ENCODE measurements at regions not wholly inside any gene's neighbourhood (a gene's known extent, or its start where the extent isn't known, plus 50 kb on each side); places are given as distances from the start of the nearest gene placed in this dataset.

DNA sequence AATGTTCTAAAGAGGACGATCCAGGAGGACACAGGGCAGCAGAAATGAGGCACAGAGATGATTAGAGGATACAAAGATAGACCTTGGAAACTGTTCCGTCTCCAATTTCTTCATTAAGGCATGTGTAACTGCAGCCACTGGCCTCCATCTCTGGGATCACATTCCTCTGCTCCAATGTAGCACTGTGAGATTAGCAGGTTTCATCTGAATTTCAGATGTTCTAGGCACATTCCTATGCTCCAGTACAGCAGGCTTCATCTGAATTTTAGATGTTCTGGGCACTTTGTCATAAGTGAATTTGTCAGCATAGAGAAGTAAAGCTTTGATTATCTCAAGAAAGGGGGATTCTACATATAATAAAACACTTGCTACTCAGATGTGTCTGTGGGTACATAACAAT lies 671.4 kb downstream of the MTRR start:
- Histone ChIP-seq H3K56ac (replicated peaks; ENCODE audit: insufficient read length, low read depth, low read length) (no peak overlapping the region), H3K23me2 (ENCODE audit: low read depth, low read length) (no peaks in the 10 kb centered on the region), H3K14ac (ENCODE audit: insufficient read length) (no peak overlapping the region), H2AFZ (ENCODE audit: low read length) (no peak overlapping the region), H3K4ac (replicated peaks; ENCODE audit: insufficient read length, low read depth, low read length) (no peak overlapping the region), H2BK15ac (ENCODE audit: low read length) (no peak overlapping the region), H4K8ac (ENCODE audit: extremely low read depth, insufficient read depth, low read length) (no peak overlapping the region), H2BK20ac (ENCODE audit: low read length) (no peak overlapping the region), H3K27ac (ENCODE audit: low read depth, low read length) (no peak overlapping the region), H3K27me3 (replicated peaks in 1 of 4; ENCODE audit: control insufficient read depth in 3 of 4, extremely low read depth in 1 of 4, insufficient read depth in 3 of 4, low read length in 3 of 4) (no peaks in the 10 kb centered on the region), H2BK120ac (replicated peaks; ENCODE audit: low read depth, low read length) (no peak overlapping the region), H3K18ac (ENCODE audit: extremely low read depth, low read length) (no peak overlapping the region), H4K5ac (ENCODE audit: insufficient read length, low read depth, low read length) (no peak overlapping the region), H3K9ac (replicated peaks in 1 of 4; ENCODE audit: extremely low read depth in 1 of 4, low read depth in 3 of 4, low read length in 3 of 4) (no peak overlapping the region), H3K4me2 (ENCODE audit: insufficient read depth in 1 of 2, low read depth in 2 of 2, low read length in 2 of 2) (no peak overlapping the region), H4K20me1 (replicated peaks in 1 of 2; ENCODE audit: control insufficient read depth in 1 of 2, insufficient read depth in 2 of 2, low read length in 2 of 2) (no peaks in the 10 kb centered on the region), H2BK5ac (ENCODE audit: low read depth, low read length) (no peak overlapping the region), H3K4me3 (ENCODE audit: extremely low read depth in 1 of 4, insufficient read depth in 2 of 4, low read depth in 3 of 4, low read length in 4 of 4) (no peak overlapping the region), H3K79me1 (ENCODE audit: low read depth, low read length) (no peaks in the 10 kb centered on the region), H3K9me3 (ENCODE audit: insufficient read depth in 2 of 2, low read depth in 1 of 2, low read length in 1 of 2) (no peaks in the 10 kb centered on the region), H3K23ac (ENCODE audit: insufficient read length) (no peak overlapping the region), H3K4me1 (replicated peaks in 1 of 4; ENCODE audit: control insufficient read depth in 3 of 4, insufficient read depth in 4 of 4, low read length in 3 of 4) (no peaks in the 10 kb centered on the region), H3K79me2 (ENCODE audit: control insufficient read depth in 1 of 2, insufficient read depth in 2 of 2, low read length in 2 of 2) (no peaks in the 10 kb centered on the region), H2BK12ac (ENCODE audit: low read depth, low read length) (no peak overlapping the region), H2AK5ac (ENCODE audit: low read depth, low read length) (no peak overlapping the region), H3K36me3 (ENCODE audit: control insufficient read depth in 2 of 4, insufficient read depth in 4 of 4, low read length in 3 of 4) (no peaks in the 10 kb centered on the region), H4K91ac (replicated peaks; ENCODE audit: insufficient read length, low read length) (no peak overlapping the region)
- no peak for DNase-seq (ENCODE audit: low read depth in 1 of 2, low spot score in 2 of 2)
- TF ChIP-seq CHD1 (IDR thresholded peaks at IDR 0.05; ENCODE audit: low read depth, low read length) (no peak), HDAC2 (IDR thresholded peaks at IDR 0.05; ENCODE audit: borderline replicate concordance in 1 of 2, low read depth in 2 of 2, low read length in 2 of 2) (no peak)
- CTCF ChIA-PET (ENCODE audit: partially characterized antibody) = no interaction called here
- POLR2A ChIA-PET (ENCODE audit: partially characterized antibody) = no interaction called here
- no peak for FAIRE-seq
- WGBS, 2 experiments (ENCODE audit: extremely low coverage in 1 of 2, insufficient coverage in 1 of 2, insufficient read length in 1 of 2, insufficient replicate concordance in 2 of 2, low coverage in 1 of 2, low lambda C conversion rate in 2 of 2, missing lambda C conversion rate in 1 of 2) = 91% methylated on average over 2 of the region's 2 CpGs; no CpG with 5 or more reads in 1 of the 2 experiments

All from H1 (cell line).